Lower lobe of right lung (tissue), 2 donors: ENCODE measurements at regions not wholly inside any gene's neighbourhood (a gene's known extent, or its start where the extent isn't known, plus 50 kb on each side); places are given as distances from the start of the nearest gene placed in this dataset.

ENCODE experiments used
- ATAC-seq, 2 donors: fragments of 200-7000 bp; cut with Tn5 transposase; one replicate each; pipeline ENCODE4 v1.9.1; 2020 to 2022; ENCODE audit warnings: mild to moderate bottlenecking in 2 of 2, moderate library complexity in 2 of 2
- DNase-seq: peaks from one replicate; pipeline ENCODE4 v3.0.0-alpha.2; 2020
- H3K27ac ChIP-seq: fragments of 200-600 bp; one replicate; pipeline ENCODE4 v1.8.0; 2022
- H3K27me3 ChIP-seq: fragments of 200-600 bp; one replicate; pipeline ENCODE4 v1.8.0; 2022; ENCODE audit warnings: low read depth
- H3K36me3 ChIP-seq: fragments of 200-600 bp; one replicate; pipeline ENCODE4 v1.8.0; 2022; ENCODE audit warnings: mild to moderate bottlenecking
- H3K4me1 ChIP-seq: fragments of 200-600 bp; one replicate; pipeline ENCODE4 v1.8.0; 2022
- H3K4me3 ChIP-seq: fragments of 200-600 bp; one replicate; pipeline ENCODE4 v1.8.0; 2022; ENCODE audit warnings: mild to moderate bottlenecking
- H3K9me3 ChIP-seq: fragments of 200-600 bp; one replicate; pipeline ENCODE4 v1.8.0; 2022
- CTCF ChIP-seq: fragments of 200-600 bp; IDR thresholded peaks from one replicate; pipeline ENCODE4 v1.8.0; 2022; ENCODE audit warnings: antibody characterized with exemption, mild to moderate bottlenecking
- intact Hi-C: fragments of 100-400 bp; cut with DNase I; formaldehyde crosslinking; loops from one replicate; pipeline ENCODE4 v1.11.0; 2022
- donor health status: DM: no; HTN: yes; CAD: no; lungs with severe emphysema.

- Histone ChIP-seq H3K27me3 (no peaks in the 10 kb centered on the region), H3K27ac (no peak overlapping the region), H3K9me3 (no peaks in the 10 kb centered on the region), H3K4me3 (no peak overlapping the region), H3K4me1 (no peaks in the 10 kb centered on the region), H3K36me3 (no peaks in the 10 kb centered on the region)
- no peak for TF ChIP-seq CTCF
- no peak for ATAC-seq
- no peak for DNase-seq
- intact Hi-C loops: no loop called here
These were observed 248.0 kb downstream of the NSG2 start for GRCh38 chr5:174293481-174293880.

GRCh38 chr5:174294891-174295620, 249.6 kb downstream of the NSG2 start:
- no peak for TF ChIP-seq CTCF
- ATAC-seq (no peak), DNase-seq (no peak)
- Histone ChIP-seq H3K4me1 (no peaks in the 10 kb centered on the region), H3K36me3 (no peaks in the 10 kb centered on the region), H3K9me3 (no peaks in the 10 kb centered on the region), H3K27me3 (no peaks in the 10 kb centered on the region), H3K4me3 (no peak overlapping the region), H3K27ac (no peak overlapping the region)
- intact Hi-C loops: no loop called here

- DNase-seq (no peak), ATAC-seq (no peak)
- no peaks in the 10 kb centered on the region for H3K9me3 ChIP-seq
- no peaks in the 10 kb centered on the region for H3K27me3 ChIP-seq
- H3K36me3 ChIP-seq: no peaks in the 10 kb centered on the region
- no peaks in the 10 kb centered on the region for H3K4me1 ChIP-seq
- no peak overlapping the region for H3K27ac ChIP-seq
- no peak overlapping the region for H3K4me3 ChIP-seq
- intact Hi-C loops: no loop called here
- TF ChIP-seq CTCF: no peak
These were observed 250.4 kb downstream of the NSG2 start for GRCh38 chr5:174295702-174296436.

GRCh38 chr5:174300118-174300940, 254.8 kb downstream of the NSG2 start:
- DNase-seq (no peak), ATAC-seq (no peak)
- TF ChIP-seq CTCF: no peak
- H3K4me3 ChIP-seq: no peak overlapping the region
- H3K36me3 ChIP-seq: no peaks in the 10 kb centered on the region
- H3K27ac ChIP-seq: no peak overlapping the region
- H3K9me3 ChIP-seq: no peaks in the 10 kb centered on the region
- H3K27me3 ChIP-seq: no peaks in the 10 kb centered on the region
- intact Hi-C loops: no loop called here
- H3K4me1 ChIP-seq: no peaks in the 10 kb centered on the region

GRCh38 chr5:174300941-174301761, 255.6 kb downstream of the NSG2 start:
- H3K36me3 ChIP-seq: no peaks in the 10 kb centered on the region
- H3K4me3 ChIP-seq: no peak overlapping the region
- H3K27ac ChIP-seq: no peak overlapping the region
- TF ChIP-seq CTCF: no peak
- no peaks in the 10 kb centered on the region for H3K9me3 ChIP-seq
- no peaks in the 10 kb centered on the region for H3K4me1 ChIP-seq
- no peak for ATAC-seq
- no peak for DNase-seq
- no peaks in the 10 kb centered on the region for H3K27me3 ChIP-seq
- intact Hi-C loops: no loop called here
